WTC11 (cell line): ENCODE measurements at regions not wholly inside any gene's neighbourhood (a gene's known extent, or its start where the extent isn't known, plus 50 kb on each side); places are given as distances from the start of the nearest gene placed in this dataset.

ENCODE experiments used
- CTCF ChIP-seq: fragments of 200-600 bp; IDR thresholded peaks from 2 replicates; pipeline ENCODE4 v1.8.0; 2022; ENCODE audit warnings: antibody characterized with exemption
- GABPB1 ChIP-seq: sonication (generic); formaldehyde crosslinking; IDR thresholded peaks from 2 replicates; pipeline ENCODE4 v1.8.1; 2023; ENCODE audit warnings: mild to moderate bottlenecking, missing genetic modification reagents
- ZNF121 ChIP-seq: sonication (generic); formaldehyde crosslinking; IDR thresholded peaks from 2 replicates; pipeline ENCODE4 v1.8.0; 2023; ENCODE audit warnings: missing genetic modification reagents
- TF ChIP-seq, protein P1 (sequence below): sonication (generic); formaldehyde crosslinking; IDR thresholded peaks from 2 replicates; pipeline ENCODE4 v1.8.0; 2022; ENCODE audit warnings: mild to moderate bottlenecking, missing genetic modification reagents

GRCh38 chr3:25113891-25114290, 314.2 kb upstream of the RARB start:
- TF ChIP-seq GABPB1 (CRISPR knock-in tag) (no peak), CTCF (no peak), ZNF121 (CRISPR knock-in tag) (no peak)
- TF ChIP-seq, protein P1, sequence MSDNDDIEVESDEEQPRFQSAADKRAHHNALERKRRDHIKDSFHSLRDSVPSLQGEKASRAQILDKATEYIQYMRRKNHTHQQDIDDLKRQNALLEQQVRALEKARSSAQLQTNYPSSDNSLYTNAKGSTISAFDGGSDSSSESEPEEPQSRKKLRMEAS (CRISPR knock-in tag) = no peak
